Germinal center (tissue), 1 donor: ENCODE measurements at regions not wholly inside any gene's neighbourhood (a gene's known extent, or its start where the extent isn't known, plus 50 kb on each side); places are given as distances from the start of the nearest gene placed in this dataset.
"Not testable (repeated sequence)": the region's sequence is repeated elsewhere in the genome, so short reads cannot be mapped to it uniquely, and the experiment has no call there.

Experiments used
- DNase-seq: peaks from one replicate; pipeline ENCODE4 v3.0.0; 2012; ENCODE audit warnings: mixed read lengths, low spot score

- no peak for DNase-seq
These were observed 1389.3 kb upstream of the ALCAM start for GRCh38 chr3:103977417-103977816.

GRCh38 chr3:103991461-103992115, 1375.1 kb upstream of the ALCAM start:
- DNase-seq = no peak

DNA sequence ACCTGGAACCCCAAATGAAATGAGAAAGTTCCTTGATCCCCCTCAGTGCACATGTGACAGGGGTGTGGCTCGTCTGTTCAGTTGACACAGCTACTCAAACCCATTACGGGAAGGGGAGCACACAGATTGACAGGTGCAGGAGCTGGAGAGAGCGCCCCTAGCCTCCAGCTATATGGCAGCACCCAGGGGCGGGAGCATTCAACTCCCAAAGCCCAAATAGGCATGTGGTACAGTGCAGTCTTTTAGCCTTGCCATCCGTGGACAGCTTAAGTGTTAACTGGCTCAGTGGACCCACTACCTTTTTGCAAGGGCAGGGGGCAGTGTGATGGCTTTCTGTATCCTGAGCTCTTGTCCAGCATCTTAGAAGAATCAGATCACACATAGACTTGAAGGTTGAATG, 1374.2 kb upstream of the ALCAM start:
- no peak for DNase-seq

DNA sequence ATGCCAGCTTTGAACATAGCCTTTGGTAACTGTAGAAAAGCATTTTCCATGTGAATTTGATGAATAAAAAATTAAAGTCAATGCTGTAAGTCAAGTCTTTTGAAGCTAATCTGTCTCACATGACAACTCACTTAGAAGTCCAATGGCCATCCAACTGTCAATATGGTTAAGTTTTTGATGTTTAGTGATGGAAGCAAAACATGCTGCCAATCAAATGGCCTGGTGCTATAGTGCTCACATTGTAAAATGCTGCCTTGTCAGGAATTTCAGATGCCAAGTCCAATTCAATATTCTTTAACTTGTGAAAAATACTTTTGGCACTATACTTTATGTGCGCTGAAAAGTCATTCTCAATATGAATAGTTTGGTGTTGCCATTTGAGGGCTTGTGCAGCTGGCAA, 1361.8 kb upstream of the ALCAM start:
- DNase-seq = no peak

DNA sequence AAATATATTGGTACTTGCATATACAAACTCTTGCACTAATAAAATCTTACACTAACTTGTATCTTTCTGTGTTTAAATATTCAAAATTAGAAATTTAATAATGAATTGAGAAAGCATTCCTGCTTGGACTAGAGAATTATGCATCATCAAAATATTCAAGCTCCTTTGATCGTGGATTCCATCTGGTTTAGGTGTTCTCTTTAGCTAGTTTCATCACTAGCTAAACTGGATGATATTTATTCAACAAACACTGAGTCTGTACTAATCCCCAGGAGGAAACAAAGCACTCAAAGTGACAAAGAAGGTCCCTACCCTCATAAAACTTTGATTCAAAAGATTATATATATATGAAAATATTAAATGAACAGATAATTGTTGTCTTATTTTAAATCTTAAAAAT, 1360.9 kb upstream of the ALCAM start:
- no peak for DNase-seq

DNA sequence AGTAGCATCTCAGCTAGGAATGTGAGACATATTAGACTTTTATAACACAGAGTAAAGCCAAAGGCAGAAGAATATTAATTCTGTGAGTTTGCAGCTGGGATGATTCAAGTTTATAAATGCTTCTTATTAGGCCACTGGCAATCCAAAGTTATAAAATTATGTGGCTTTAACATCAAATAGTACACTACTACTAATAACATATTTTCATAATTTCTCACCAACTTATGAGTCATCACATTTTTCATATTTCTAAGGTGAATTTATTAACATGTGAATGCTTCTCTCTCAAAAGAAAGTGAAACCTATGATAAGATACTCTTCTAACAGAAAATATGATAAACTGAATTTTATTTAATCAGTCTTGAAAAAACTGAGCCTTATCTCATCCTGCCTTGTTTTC, 1348.2 kb upstream of the ALCAM start:
- DNase-seq = no peak

DNA sequence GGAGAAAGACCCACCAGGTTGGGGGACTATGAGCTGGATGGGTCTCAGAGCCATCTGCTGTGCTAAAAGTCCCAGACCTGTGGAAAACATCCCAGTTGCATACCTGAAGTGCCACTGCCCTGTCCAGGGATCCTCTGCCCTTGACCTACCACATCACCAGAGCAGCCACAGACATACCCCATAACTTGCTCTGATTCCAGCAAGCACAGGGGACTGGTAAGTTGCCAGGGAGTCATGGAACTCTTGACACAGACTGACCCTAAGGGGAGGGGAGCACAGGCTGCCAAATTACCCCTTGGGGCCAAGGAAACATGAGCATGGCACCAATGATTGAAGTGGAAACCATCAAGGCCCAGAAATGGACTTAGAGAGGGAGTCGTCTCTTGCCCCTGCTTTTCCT, 1335.1 kb upstream of the ALCAM start:
- no peak for DNase-seq

- DNase-seq = no peak
These were observed 1334.4 kb upstream of the ALCAM start for GRCh38 chr3:104032283-104032682.

- no peak for DNase-seq
These were observed 1325.8 kb upstream of the ALCAM start for GRCh38 chr3:104040896-104041295.

DNA sequence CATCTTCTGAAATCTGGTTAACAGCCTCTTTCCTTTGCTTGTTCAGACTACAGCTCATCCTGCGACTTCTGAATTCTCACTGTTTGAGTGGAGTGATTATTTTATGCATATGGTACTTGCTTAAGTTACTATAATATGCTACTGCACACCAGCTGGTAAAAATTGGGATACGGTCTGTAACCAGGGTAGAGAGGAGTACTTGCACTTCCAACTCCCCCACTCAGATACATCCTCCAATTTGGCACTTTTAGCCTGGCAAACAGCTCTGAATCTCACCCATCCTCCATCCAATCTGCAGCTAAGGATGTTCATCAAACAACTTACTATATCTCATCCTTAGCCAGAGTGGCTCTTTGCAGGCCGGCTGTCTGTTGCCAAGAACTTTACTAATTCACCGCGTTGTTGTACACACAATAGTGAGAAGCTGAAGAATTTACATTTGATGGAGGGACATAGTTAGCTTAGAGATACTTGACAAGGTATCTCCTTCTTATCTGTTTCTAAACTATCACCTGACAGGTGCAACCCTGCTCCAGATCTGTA, 1323.6 kb upstream of the ALCAM start:
- DNase-seq = not testable (repeated sequence)

DNA sequence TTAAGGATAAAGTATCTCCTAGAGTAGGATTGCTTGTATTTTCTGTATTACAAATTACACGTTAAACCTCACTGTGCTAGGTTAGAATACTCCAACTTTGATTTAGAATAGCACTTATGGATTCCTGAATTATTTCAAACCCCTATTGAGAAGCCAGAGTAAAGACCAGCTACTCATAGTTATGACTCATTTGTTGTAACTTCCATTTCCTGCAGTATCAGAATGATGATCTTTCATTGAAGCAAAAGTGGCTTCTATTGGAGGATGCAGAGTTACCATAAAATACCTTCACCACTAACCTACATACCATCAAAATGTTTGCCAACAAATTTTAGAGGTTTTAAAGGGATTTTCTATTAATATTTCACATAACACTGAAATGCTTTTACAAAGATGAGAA, 1322.7 kb upstream of the ALCAM start:
- DNase-seq = no peak

- no peak for DNase-seq
These were observed 1300.1 kb upstream of the ALCAM start for GRCh38 chr3:104066658-104067057.

DNA sequence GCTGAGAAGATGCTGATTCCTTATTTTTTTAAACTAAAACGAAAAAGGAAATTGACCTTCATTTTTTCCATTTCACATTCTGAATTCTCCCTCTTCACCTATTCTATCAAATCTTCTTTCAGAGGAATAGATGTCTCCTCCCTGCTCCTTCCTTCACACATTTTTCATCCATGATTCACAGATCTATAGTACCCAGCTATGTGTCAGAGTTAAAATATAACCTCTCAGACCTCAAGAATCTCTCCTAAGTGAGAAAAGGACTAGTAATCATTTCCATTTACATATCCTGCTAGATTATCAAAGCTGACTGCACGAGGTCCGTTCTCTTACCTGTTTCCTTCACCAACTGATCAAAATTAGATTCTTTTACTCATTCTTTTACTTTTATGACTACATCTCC, 1297.6 kb upstream of the ALCAM start:
- no peak for DNase-seq

GRCh38 chr3:104070906-104071305, 1295.8 kb upstream of the ALCAM start:
- DNase-seq = no peak

GRCh38 chr3:104080088-104080626, 1286.6 kb upstream of the ALCAM start:
- DNase-seq = no peak

DNA sequence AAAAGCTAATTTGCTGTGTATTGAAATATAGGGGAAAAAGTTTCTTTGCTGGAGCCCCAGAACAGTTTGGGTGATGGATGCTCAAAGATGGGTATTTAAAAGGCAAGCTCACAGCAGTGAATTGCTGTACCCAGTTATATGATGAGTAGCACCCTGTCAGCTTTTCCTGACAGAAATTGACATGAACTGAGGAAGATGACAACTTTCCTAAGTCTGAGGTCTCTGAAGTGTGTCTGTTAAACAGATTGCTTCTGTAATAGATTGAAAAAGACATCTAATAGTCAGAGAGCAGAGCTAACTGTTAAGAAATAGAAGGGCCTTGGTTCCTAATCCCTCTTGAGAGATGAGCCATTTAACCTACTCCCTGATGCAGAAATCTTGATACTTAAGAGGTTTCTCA, 1278.0 kb upstream of the ALCAM start:
- no peak for DNase-seq

DNA sequence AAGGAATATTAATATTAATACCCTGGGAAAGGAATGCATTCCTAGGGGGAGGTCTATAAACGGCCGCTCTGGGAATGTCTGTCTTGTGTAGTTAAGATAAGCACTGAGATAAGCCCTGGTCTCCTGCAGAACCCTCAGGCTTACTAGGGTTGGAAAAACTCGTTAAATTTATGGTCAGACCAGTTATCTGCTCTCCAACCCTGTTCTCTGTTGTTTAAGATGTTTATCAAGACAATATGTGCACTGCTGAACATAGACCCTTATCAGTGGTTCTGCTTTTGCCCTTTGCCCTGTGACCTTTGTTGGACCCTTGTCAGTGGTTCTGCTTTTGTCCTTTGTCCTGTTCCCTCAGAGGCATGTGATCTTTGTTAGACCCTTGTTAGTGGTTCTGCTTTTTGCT, 1276.7 kb upstream of the ALCAM start:
- not testable (repeated sequence) for DNase-seq

- no peak for DNase-seq
These were observed 1265.0 kb upstream of the ALCAM start for GRCh38 chr3:104101736-104102135.

DNA sequence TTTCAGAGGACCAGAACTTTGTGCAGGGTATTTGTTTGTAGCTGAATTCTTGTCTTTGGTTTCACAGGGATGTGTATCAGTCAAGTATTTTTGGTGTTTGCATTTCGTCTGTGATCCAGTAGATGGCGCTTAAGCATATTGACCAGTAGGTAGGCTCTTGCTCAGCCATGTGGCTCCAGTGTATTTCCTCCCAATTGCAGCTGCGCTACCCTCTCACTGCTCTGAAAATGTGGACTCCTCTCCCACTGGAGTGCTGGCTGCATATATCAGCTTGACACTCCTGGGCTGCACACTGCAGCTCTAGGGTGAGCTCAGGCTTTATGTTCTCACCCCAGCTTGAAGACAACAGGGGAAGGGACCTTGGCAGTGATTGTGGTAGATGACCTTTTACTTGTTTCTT, 1264.3 kb upstream of the ALCAM start:
- peak; percentile 31 for DNase-seq

- no peak for DNase-seq
These were observed 1260.4 kb upstream of the ALCAM start for GRCh38 chr3:104106276-104106675.

- no peak for DNase-seq
These were observed 1258.2 kb upstream of the ALCAM start for GRCh38 chr3:104108522-104108921.

DNA sequence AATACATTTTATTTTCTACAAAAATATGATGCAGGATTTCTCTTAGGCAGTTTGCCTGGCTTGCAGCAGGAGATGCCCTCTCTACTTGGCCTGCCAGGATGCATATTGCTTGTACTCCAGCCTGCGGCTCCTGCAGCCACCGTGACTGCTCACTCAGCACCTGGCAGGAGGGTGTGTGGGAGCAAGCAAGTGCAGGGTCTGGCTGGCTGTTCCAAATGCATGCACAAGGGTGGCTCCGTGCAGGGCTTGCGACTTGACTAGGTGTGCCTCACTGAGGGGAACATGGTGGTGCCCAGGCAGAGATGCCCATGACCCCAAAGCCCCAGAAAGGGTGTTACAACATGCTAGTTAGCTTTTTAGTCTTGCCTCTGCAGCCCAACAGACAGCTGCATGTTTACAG, 1240.2 kb upstream of the ALCAM start:
- no peak for DNase-seq

DNA sequence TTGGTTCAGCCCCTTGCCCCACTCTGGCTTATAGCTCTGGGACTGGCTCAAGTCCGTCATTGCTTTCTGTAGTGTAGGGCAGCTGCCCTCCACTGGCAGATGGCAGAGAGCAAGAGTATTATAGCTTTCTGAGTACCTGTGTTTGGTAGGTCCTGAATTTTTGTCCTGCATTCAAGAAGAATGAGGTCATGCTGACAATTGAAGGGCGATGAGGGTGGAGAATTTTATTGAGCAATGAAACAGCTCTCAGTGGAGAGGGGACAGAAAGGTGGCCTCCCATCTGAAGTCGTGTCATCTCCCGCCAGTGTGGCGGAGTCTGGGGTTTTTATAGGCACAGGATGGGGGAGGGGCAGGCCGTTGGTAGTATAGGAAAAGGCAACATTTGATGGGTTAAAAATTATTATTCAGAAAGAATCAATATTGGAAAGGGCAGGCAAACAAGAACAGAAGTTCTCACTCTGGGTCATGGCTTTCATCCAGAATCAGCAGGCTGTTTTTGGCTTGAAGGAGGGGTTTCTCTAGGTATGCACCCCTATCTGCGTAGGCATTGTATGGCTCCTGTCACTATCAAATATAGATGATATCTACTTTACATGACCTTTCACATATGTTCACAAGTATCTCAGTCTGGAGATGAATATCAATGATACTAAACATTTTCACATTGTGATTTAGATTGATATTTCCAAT, 1239.7 kb upstream of the ALCAM start:
- DNase-seq = no peak

DNA sequence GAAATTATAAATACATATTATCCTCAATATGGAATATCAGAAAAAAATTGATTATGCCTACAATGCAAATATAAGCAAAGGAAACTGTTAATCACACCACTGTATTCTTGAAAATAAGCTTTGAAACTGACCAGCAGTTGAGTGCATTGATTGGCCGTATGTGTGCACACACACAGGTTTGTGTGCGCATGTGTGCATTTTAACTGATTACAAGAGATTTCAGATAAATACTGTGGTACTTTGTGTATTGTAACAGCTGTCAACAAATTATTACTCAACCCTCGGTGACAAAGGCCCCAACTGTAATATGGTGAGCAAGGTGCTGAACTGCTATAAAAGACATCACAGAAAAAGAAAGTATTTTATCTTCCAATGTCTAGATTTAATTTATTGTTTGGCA, 1238.9 kb upstream of the ALCAM start:
- no peak for DNase-seq
